Effector CD8-positive, alpha-beta T cell (primary cell): ENCODE measurements at regions not wholly inside any gene's neighbourhood (a gene's known extent, or its start where the extent isn't known, plus 50 kb on each side); places are given as distances from the start of the nearest gene placed in this dataset.

ENCODE experiments used
- DNase-seq: peaks from one replicate; lab custom pipeline; 2025; lab: John Stamatoyannopoulos, UW

- no peak for DNase-seq
These were observed 65.9 kb upstream of the CPLX2 start for GRCh38 chr5:175805256-175806011.

DNA sequence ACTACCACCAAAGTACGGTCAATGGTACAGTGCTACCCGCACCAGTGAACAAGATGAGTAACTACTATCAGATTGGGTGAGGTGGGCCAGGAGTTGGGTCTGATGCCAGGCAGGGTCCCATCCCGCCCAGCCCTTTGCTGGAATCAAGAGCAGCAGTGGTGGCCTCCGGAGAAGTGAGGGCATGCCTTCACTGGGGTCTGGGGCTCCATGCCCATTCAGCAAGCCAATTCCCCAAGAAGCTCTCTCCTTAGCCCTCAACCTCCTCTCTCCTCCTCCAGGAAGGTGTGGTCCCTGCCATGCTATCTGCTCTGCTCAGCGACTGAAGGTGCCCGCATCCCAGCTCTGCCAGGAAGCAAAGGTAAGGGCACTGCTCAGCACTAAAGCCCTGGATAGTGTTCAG, 62.7 kb upstream of the CPLX2 start:
- DNase-seq = no peak

GRCh38 chr5:175809531-175810121, 61.8 kb upstream of the CPLX2 start:
- no peak for DNase-seq

DNA sequence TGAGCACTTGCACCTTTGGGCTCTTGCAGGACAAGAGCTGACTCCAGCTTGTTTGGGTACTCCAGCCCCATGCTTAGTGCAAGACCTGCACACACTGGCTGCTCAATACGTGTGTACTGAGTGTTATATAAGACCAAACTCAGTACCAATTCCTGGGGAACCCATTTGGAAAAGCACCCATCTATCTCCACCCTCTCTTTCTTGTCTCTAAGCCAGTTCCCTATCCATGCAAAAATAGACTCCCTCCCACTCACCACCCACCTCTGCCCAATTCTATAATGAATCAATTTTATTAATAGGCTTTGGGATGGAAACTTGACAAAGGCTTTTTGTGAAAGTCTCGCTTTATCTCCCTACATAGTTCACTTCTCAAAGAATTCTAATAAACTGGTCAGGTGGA, 60.9 kb upstream of the CPLX2 start:
- no peak for DNase-seq

DNA sequence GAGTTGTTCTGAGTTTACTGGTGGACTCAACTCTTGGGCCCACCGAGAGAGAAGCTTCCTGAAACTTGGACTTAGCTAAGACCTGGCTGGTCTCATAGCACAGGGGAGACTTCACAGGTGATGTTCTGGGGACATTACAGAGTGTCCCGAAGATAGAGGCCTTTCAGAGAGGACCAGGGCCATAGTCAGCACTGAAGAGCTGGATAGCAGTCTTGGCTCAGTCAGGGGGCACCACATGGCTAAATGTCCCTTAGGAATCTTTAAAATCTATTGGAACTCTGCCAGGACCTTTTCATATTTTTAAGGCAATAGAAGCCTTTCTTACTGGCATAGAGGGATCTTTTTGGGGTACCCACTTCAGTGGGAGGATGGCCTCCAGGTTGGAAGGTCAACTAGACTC, 59.8 kb upstream of the CPLX2 start:
- DNase-seq = no peak

- no peak for DNase-seq
These were observed 57.3 kb upstream of the CPLX2 start for GRCh38 chr5:175813943-175814630.

DNA sequence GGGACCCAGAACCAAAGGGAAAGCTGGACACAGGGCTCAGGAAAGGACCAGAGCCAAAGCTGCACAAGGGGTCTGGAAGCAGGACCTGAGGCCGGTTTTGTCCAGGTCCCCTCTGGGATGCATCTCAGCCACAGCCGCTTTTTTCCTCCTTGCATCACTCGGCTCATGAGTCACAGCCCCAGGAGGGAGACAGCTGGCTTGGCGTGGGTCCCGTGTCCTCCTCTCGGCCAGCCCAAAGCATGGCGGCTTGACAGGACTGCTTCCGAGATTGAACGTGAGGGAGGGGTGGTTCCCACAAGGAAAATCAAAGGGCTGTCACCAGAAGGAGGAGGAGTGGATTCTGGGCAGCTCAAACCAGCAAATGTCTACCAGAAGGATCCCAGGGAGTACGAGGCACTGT, 56.7 kb upstream of the CPLX2 start:
- no peak for DNase-seq

GRCh38 chr5:175815126-175815913, 56.1 kb upstream of the CPLX2 start:
- no peak for DNase-seq

DNA sequence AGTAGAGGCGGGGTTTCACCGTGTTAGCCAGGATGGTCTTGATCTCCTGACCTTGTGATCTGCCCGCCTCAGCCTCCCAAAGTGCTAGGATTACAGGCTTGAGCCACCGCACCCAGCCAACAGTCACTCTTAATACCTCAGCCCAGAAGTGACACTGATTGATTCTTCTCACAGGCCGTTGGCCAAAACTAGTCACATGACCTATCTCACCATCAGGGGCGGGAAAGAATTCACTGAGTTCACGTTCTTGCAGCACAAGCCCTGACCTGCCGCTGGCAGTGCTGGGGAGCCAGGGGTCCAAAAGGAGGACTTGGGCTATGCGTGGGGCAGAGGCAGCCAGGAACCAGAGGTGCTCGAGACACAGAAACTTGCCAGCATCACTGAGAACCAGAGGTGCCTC, 55.0 kb upstream of the CPLX2 start:
- DNase-seq = no peak

DNA sequence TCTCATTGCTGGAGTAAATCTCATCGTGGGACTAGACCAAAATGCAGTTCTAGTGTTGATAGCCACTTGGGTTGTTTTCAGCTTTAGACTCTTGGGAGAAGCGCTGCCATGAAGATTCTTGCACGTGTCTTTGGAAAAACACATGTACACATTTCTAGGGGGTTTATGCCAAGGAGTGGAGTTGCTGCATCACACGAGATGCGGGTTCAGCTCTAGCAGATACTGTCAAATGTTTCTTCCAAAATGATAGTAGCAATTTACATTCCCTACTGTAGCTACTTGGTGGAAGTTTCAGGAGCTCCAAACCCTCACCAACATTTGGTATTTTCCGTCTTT, 52.3 kb upstream of the CPLX2 start:
- DNase-seq = no peak

DNA sequence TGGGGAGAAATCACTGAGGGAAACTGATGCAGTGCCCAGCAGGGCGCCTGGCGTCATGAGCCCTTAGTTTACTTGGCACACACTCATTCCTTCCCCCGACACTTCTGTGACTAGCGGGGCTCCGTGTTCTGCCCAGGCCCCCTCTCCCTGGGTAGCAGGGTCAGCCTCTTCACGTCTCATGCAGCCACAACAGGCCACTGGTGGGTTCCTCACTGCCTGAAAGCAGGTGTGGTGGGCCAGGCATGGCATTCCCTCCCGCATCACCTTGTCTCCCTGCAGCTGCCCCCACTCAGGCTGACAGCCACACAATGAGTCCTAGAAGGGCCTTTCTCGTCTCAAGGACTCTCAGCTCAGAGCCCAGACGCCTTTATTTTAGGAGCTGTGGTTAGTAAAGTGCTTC, 51.1 kb upstream of the CPLX2 start:
- DNase-seq = no peak
